Osteocyte (in vitro differentiated cells): ENCODE measurements at regions not wholly inside any gene's neighbourhood (a gene's known extent, or its start where the extent isn't known, plus 50 kb on each side); places are given as distances from the start of the nearest gene placed in this dataset.

Experiments
- DNase-seq: peaks from one replicate; pipeline ENCODE4 v3.0.0; 2021; ENCODE audit warnings: mixed read lengths; ENCODE audit not compliant: unreplicated experiment; ENCODE audit errors: extremely low spot score
- H3K27ac Mint-ChIP-seq: one replicate; pipeline ENCODE4 v1.8.0; 2021; ENCODE audit warnings: mild to moderate bottlenecking, mixed read lengths; ENCODE audit not compliant: unreplicated experiment
- H3K27me3 Mint-ChIP-seq: one replicate; pipeline ENCODE4 v1.8.0; 2021; ENCODE audit warnings: mixed read lengths; ENCODE audit not compliant: unreplicated experiment
- H3K36me3 Mint-ChIP-seq: one replicate; pipeline ENCODE4 v1.8.0; 2021; ENCODE audit warnings: mixed read lengths; ENCODE audit not compliant: unreplicated experiment
- H3K4me1 Mint-ChIP-seq: one replicate; pipeline ENCODE4 v1.8.0; 2021; ENCODE audit warnings: mixed read lengths; ENCODE audit not compliant: unreplicated experiment
- H3K4me3 Mint-ChIP-seq: one replicate; pipeline ENCODE4 v1.8.0; 2021; ENCODE audit warnings: mild to moderate bottlenecking, moderate library complexity, mixed read lengths; ENCODE audit not compliant: unreplicated experiment
- H3K9me3 Mint-ChIP-seq: one replicate; pipeline ENCODE4 v1.8.0; 2021; ENCODE audit warnings: mixed read lengths; ENCODE audit not compliant: unreplicated experiment
- CTCF ChIP-seq: fragments of 200-600 bp; sonication (generic); IDR thresholded peaks from 2 replicates; pipeline ENCODE4 v1.5.0; 2021; ENCODE audit warnings: antibody characterized with exemption, mild to moderate bottlenecking, moderate library complexity

GRCh38 chr11:92628401-92629292 is 340.8 kb upstream of the MTNR1B start:
- no peaks in the 10 kb centered on the region for H3K36me3 Mint-ChIP-seq
- no peaks in the 10 kb centered on the region for H3K9me3 Mint-ChIP-seq
- H3K27ac Mint-ChIP-seq = no peak overlapping the region
- no peak for DNase-seq
- H3K4me3 Mint-ChIP-seq = no peak overlapping the region
- no peak for TF ChIP-seq CTCF
- peaks cover 15% of the 10 kb centered on the region for H3K4me1 Mint-ChIP-seq
- H3K27me3 Mint-ChIP-seq = no peaks in the 10 kb centered on the region

GRCh38 chr11:92632495-92632894 is 337.0 kb upstream of the MTNR1B start:
- no peak for DNase-seq
- no peaks in the 10 kb centered on the region for H3K36me3 Mint-ChIP-seq
- peaks cover 15% of the 10 kb centered on the region for H3K4me1 Mint-ChIP-seq
- no peaks in the 10 kb centered on the region for H3K9me3 Mint-ChIP-seq
- no peaks in the 10 kb centered on the region for H3K27me3 Mint-ChIP-seq
- no peak for TF ChIP-seq CTCF
- H3K27ac Mint-ChIP-seq = no peak overlapping the region
- H3K4me3 Mint-ChIP-seq = no peak overlapping the region

GRCh38 chr11:92633820-92634219 is 335.6 kb upstream of the MTNR1B start:
- no peaks in the 10 kb centered on the region for H3K27me3 Mint-ChIP-seq
- H3K9me3 Mint-ChIP-seq = no peaks in the 10 kb centered on the region
- no peak overlapping the region for H3K4me3 Mint-ChIP-seq
- DNase-seq = no peak
- H3K36me3 Mint-ChIP-seq = no peaks in the 10 kb centered on the region
- no peak overlapping the region for H3K27ac Mint-ChIP-seq
- H3K4me1 Mint-ChIP-seq = peaks cover 2% of the 10 kb centered on the region
- TF ChIP-seq CTCF = no peak

- Mint-ChIP-seq H3K36me3 (no peaks in the 10 kb centered on the region), H3K4me1 (peaks cover 1% of the 10 kb centered on the region), H3K4me3 (no peak overlapping the region), H3K27ac (no peak overlapping the region), H3K27me3 (no peaks in the 10 kb centered on the region), H3K9me3 (no peaks in the 10 kb centered on the region)
- DNase-seq = no peak
- TF ChIP-seq CTCF = no peak
Measured at GRCh38 chr11:92636543-92637188, 332.8 kb upstream of the MTNR1B start.

GRCh38 chr11:92638678-92639077 is 330.8 kb upstream of the MTNR1B start:
- Mint-ChIP-seq H3K36me3 (no peaks in the 10 kb centered on the region), H3K27ac (no peak overlapping the region), H3K4me1 (peaks cover 11% of the 10 kb centered on the region), H3K9me3 (no peaks in the 10 kb centered on the region), H3K27me3 (no peaks in the 10 kb centered on the region), H3K4me3 (no peak overlapping the region)
- TF ChIP-seq CTCF = no peak
- no peak for DNase-seq
